Skeletal muscle tissue (tissue), 3 donors: ENCODE measurements at regions not wholly inside any gene's neighbourhood (a gene's known extent, or its start where the extent isn't known, plus 50 kb on each side); places are given as distances from the start of the nearest gene placed in this dataset.

Source experiments
- H3K27ac ChIP-seq: one replicate; pipeline ENCODE4 v1.7.0; 2013; ENCODE audit warnings: mild to moderate bottlenecking, low read depth, low read length, inconsistent platforms
- H3K27me3 ChIP-seq, 3 donors: one replicate each; pipeline ENCODE4 v1.7.0; 2013; ENCODE audit warnings: low read length in 3 of 3; ENCODE audit not compliant: control insufficient read depth in 3 of 3, insufficient read depth in 3 of 3
- H3K36me3 ChIP-seq, 3 donors: one replicate each; pipeline ENCODE4 v1.7.0; 2013; ENCODE audit warnings: low read length in 3 of 3; ENCODE audit not compliant: control insufficient read depth in 3 of 3, insufficient read depth in 3 of 3
- H3K4me1 ChIP-seq, 3 donors: one replicate each; pipeline ENCODE4 v1.7.0; 2013; ENCODE audit warnings: low read length in 3 of 3, mild to moderate bottlenecking in 3 of 3; ENCODE audit not compliant: control insufficient read depth in 3 of 3, insufficient read depth in 3 of 3
- H3K4me3 ChIP-seq, 3 donors: one replicate each; pipeline ENCODE4 v1.7.0; 2013; ENCODE audit warnings: low read length in 3 of 3
- H3K9ac ChIP-seq, 3 donors: one replicate each; pipeline ENCODE4 v1.7.0; 2013; ENCODE audit warnings: low read length in 3 of 3, mild to moderate bottlenecking in 3 of 3, moderate library complexity in 2 of 3, low read depth in 1 of 3
- H3K9me3 ChIP-seq, 3 donors: one replicate each; pipeline ENCODE4 v1.7.0; 2013; ENCODE audit warnings: low read length in 3 of 3; ENCODE audit not compliant: control insufficient read depth in 3 of 3
- donor health status: Osteomylitis.

DNA sequence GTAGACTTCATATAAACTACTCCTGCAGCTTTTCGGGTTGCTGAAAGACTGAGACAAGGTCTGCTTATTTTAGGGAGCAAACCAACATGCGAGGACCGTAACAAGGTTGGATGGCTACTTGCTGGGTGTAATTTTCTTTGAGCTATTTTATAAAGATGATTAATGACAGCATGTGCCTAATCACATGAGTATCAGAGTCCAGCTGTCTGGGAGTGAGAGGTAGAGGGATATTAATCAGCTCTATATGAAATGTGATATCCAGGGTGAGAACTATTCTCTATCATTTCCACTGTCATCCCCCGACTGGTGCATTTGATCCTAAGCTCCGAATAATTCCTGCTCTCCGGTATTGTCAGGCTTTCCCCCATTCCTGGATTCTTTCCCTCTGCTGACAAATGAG, 193.8 kb upstream of the HMHB1 start:
- Histone ChIP-seq H3K9me3 (no peaks in the 10 kb centered on the region), H3K9ac (no peak overlapping the region), H3K36me3 (no peaks in the 10 kb centered on the region), H3K4me1 (peaks cover 0 to 4% (median 0%) of the 10 kb centered on the region in 3 donors), H3K27ac (no peak overlapping the region), H3K27me3 (no peaks in the 10 kb centered on the region), H3K4me3 (peak overlapping the region in 1 of 3 donors; percentile 3)

DNA sequence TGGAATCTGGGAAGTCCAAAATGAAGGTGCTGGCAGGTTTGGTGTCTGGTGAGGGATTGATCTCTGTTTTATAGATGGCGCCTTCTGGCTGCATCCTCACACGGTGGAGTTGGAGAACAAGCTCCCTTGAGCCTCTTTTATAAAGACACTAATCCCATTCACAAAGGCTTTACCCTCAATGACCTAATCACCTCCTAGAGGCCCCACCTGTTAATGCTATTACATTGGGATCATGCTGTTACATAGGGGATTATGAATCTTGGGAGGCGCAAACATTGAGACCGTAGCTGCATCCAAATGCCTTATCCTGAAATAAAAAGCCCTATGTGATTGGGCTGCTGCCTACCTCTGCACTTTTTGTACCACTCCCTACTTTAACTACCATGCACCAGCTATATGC, 197.1 kb upstream of the HMHB1 start:
- peaks cover 0 to 4% (median 0%) of the 10 kb centered on the region in 3 donors for H3K4me1 ChIP-seq
- H3K4me3 ChIP-seq: no peak overlapping the region
- H3K27ac ChIP-seq: no peak overlapping the region
- no peaks in the 10 kb centered on the region for H3K9me3 ChIP-seq
- no peak overlapping the region for H3K9ac ChIP-seq
- H3K27me3 ChIP-seq: no peaks in the 10 kb centered on the region
- H3K36me3 ChIP-seq: no peaks in the 10 kb centered on the region

DNA sequence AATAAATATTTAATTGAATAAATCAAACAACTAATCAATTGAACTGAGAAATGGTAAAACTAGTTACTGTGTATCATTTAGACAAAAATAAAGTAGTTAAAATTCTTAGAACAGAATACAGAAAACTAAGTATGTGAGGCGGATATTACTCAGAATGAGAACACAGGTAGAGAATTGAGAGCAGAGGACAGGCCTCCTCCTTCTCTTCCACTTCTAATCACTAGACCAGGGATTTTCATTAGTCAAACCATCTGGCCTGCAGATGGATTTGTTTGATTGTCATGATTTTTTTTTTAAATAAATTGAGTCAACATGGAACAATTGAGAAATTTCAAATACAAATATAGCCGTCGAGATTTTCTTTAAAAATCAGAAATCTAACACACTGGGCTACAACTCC, 198.6 kb upstream of the HMHB1 start:
- H3K27me3 ChIP-seq: no peaks in the 10 kb centered on the region
- H3K4me1 ChIP-seq: peaks cover 0 to 4% (median 0%) of the 10 kb centered on the region in 3 donors
- H3K27ac ChIP-seq: no peak overlapping the region
- H3K36me3 ChIP-seq: no peaks in the 10 kb centered on the region
- H3K9me3 ChIP-seq: peaks cover 0 to 2% (median 0%) of the 10 kb centered on the region in 3 donors
- H3K4me3 ChIP-seq: no peak overlapping the region
- H3K9ac ChIP-seq: no peak overlapping the region

DNA sequence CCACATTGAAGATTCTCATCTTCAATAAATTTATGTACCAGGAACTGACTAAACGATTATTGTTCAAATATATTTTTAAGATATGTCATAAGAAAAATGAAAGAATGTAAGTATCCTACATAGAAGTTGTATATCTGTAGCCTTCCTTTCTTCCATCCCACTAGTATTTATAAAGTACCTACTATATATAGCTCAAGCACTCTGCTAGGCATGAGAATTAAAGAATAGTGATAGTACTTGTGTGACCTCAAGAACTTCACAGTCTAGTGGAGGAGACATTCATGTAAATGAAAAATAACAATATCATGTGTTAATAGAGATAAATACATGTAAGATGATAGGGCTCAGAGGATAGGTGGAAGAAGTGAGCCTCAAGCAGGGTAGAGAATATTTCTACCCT, 201.0 kb upstream of the HMHB1 start:
- Histone ChIP-seq H3K36me3 (no peaks in the 10 kb centered on the region), H3K27me3 (no peaks in the 10 kb centered on the region), H3K27ac (no peak overlapping the region), H3K4me1 (no peaks in the 10 kb centered on the region), H3K9ac (no peak overlapping the region), H3K4me3 (no peak overlapping the region), H3K9me3 (peaks cover 0 to 2% (median 0%) of the 10 kb centered on the region in 3 donors)

DNA sequence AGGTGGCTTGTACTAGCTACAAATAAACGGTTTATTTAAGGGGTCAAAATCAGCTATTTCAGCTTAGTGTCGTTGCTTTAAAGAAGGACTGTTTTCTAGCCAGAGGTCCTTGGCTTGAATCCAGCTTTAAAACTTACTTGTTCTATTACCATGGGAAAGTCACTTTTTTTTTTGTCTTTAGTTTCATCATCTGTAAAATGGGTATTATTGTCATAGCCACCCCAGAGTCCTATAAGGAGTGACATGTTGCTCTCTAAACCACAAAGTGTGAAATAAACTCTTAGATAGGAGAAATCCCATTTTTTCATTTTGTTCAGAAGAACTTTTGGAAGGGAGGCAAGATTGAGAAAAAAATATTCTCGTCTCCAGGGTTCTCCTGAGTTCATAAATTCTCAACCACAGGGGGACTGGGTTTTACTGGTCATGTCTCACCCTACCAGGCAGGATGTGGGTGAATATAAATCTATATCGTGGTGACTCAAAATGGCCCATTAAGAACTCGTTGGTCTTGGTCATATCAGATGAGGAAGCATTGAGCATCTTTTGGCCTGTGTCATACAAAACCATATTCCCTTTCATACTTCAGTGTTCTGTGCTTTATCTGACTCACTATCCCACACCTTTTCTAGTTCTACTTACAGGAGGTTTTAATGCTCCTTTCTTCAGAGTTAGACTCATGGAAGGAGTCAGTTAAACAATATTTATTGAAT, 202.7 kb upstream of the NR3C1 start:
- Histone ChIP-seq H3K4me3 (no peak overlapping the region), H3K27ac (no peak overlapping the region), H3K27me3 (no peaks in the 10 kb centered on the region), H3K4me1 (peaks cover 7 to 8% (median 7%) of the 10 kb centered on the region in 3 donors), H3K36me3 (no peaks in the 10 kb centered on the region), H3K9me3 (peaks cover 0 to 2% (median 0%) of the 10 kb centered on the region in 3 donors), H3K9ac (no peak overlapping the region)

DNA sequence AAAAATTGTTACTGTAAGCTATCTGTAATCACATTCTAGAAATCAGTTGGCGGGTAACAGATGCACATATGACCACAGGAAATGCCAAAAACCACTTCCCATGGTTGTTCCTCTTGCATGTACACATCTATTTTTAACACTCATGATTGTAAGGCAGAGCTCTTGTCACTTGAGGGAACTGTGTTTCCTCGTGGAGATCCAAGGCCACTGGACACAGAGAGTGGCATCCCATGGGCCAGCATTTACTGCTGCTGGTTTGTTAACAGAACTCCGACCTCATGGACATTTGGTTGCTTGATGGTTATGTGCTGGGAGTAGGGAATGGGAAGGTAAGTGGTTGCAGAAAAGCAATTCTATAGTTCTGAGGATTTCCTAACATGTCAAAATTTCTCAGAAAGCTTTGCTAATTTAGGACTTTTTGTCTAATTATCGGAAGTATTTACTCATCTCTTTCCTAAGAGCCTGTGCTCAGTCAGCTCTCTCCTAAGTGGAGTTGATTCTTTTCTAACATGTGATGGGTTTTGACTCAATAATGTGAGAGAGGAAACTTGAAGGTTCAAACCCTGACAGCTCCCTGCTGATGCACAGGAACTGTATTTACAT, 202.0 kb upstream of the NR3C1 start:
- no peak overlapping the region for H3K4me3 ChIP-seq
- no peak overlapping the region for H3K27ac ChIP-seq

DNA sequence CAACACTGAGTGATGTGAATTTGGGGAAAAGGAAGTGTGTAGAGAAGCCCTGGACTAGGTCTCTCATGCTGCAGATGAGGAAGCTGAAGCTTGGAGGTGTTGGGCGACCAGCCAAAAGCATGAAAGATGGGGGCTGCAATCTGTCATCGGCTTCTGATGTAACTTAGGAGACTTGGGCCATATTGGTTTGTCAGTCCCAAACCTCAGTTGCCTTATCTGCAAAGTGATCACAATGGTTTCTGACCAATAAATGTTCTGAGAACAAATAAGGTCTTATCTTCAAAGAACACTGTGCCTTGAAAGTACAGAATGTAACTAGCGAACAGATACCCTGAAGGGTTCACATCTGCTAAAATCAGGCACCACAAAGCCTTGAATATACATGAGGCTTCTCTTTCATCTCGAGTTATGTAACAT, 198.4 kb upstream of the NR3C1 start:
- Histone ChIP-seq H3K27me3 (no peaks in the 10 kb centered on the region), H3K27ac (no peak overlapping the region), H3K36me3 (no peaks in the 10 kb centered on the region), H3K4me3 (no peak overlapping the region), H3K9me3 (no peaks in the 10 kb centered on the region), H3K9ac (no peak overlapping the region), H3K4me1 (peaks cover 12 to 15% (median 14%) of the 10 kb centered on the region in 3 donors)

More for the DNA sequence above, 202.0 kb upstream of the NR3C1 start:
- H3K9me3 ChIP-seq: peaks cover 0 to 2% (median 0%) of the 10 kb centered on the region in 3 donors
- H3K9ac ChIP-seq: no peak overlapping the region
- peaks cover 9 to 12% (median 10%) of the 10 kb centered on the region in 3 donors for H3K4me1 ChIP-seq
- no peaks in the 10 kb centered on the region for H3K36me3 ChIP-seq
- H3K27me3 ChIP-seq: no peaks in the 10 kb centered on the region

DNA sequence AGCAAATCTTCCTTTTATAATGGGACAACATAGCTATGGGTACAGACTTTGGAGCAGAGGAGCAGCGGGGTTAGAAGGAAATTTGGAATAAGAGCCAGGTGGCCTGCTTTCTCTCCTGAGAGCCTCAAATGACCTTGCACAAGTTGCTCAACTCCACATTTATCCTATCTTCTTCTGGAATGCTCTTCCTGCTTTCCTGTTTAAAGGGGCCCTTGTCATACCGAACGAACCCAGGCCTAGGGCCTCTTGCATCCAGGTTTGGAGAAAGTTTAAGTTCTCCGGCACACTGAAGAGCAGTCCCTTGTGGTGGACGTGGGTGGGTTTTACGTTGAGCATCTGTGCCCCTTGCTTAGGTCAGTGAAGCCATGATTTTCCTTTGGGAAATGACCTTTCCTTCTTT, 197.9 kb upstream of the NR3C1 start:
- Histone ChIP-seq H3K9ac (no peak overlapping the region), H3K36me3 (no peaks in the 10 kb centered on the region), H3K4me1 (peaks cover 12 to 15% (median 14%) of the 10 kb centered on the region in 3 donors), H3K27me3 (no peaks in the 10 kb centered on the region), H3K27ac (no peak overlapping the region), H3K9me3 (no peaks in the 10 kb centered on the region), H3K4me3 (no peak overlapping the region)

DNA sequence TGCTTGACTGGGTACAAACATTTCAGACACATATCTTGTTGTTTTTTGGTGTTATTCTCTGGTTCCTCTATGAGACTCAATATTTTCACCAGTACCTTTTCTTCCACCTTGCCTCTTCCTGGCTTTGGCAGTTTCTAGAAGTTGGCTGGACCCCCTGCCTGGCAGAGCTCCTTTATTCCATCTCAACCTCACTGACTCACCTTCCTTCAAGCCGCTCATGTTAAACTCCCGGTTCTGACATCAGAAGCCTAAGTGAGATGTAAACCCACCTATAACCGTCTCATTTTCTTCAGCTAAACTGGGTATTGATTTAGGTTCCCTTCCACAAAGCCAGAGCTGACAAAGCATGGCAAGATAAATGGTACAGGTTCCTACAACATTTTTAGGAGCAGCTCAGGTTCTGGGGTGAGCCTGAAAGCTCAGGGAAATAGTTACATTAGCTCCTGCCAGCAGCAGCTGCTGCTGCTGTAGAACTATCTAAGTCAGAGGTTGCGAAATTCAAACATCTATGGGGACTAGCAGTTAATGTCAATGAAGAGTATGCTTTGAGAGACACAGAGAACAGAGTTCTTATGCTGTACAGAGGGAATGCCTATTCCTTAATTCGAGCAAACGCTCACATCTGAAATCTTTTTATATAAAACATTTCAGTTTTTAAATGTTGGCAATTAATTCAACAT, 197.1 kb upstream of the NR3C1 start:
- H3K9me3 ChIP-seq: no peaks in the 10 kb centered on the region
- no peaks in the 10 kb centered on the region for H3K27me3 ChIP-seq
- peaks cover 12 to 15% (median 14%) of the 10 kb centered on the region in 3 donors for H3K4me1 ChIP-seq
- no peak overlapping the region for H3K9ac ChIP-seq
- H3K27ac ChIP-seq: no peak overlapping the region
- no peaks in the 10 kb centered on the region for H3K36me3 ChIP-seq
- no peak overlapping the region for H3K4me3 ChIP-seq

DNA sequence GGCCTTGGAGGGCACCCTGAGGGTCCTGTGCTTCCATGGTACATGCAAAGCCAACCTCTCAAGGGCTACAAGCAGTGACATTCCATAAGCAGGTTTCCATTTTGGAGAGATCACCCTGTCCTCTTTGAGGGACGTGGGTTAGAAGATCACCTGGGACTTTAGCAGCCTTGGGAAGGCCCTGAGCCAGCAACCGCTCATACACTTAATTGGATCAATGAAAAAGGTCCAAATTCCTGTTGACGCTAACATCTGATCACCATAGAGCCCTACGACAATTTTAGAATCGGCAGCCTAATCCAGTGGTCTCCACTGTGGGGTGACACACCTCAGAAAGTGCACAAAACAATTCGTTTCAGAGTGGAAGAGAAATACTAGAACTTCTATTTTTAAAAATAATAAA, 196.0 kb upstream of the NR3C1 start:
- peaks cover 12 to 15% (median 14%) of the 10 kb centered on the region in 3 donors for H3K4me1 ChIP-seq
- no peaks in the 10 kb centered on the region for H3K9me3 ChIP-seq
- no peak overlapping the region for H3K4me3 ChIP-seq
- no peak overlapping the region for H3K9ac ChIP-seq
- H3K27ac ChIP-seq: no peak overlapping the region
- H3K36me3 ChIP-seq: no peaks in the 10 kb centered on the region
- no peaks in the 10 kb centered on the region for H3K27me3 ChIP-seq
